ENCODE measurements at regions not wholly inside any gene's neighbourhood (a gene's known extent, or its start where the extent isn't known, plus 50 kb on each side); places are given as distances from the start of the nearest gene placed in this dataset.
"Not testable (repeated sequence)": the region's sequence is repeated elsewhere in the genome, so short reads cannot be mapped to it uniquely, and the experiment has no call there.

GRCh38 chr2:239820836-239821693, 204.1 kb downstream of the NDUFA10 start:
- DNase-seq (ENCODE audit: extremely low read depth in 1 of 2, low read depth in 1 of 2) = no peak

GRCh38 chr2:239819974-239820555, 205.1 kb downstream of the NDUFA10 start:
- DNase-seq (ENCODE audit: extremely low read depth in 1 of 2, low read depth in 1 of 2) = no peak

- DNase-seq (ENCODE audit: extremely low read depth in 1 of 2, low read depth in 1 of 2) = no peak
These were observed 205.8 kb downstream of the NDUFA10 start for GRCh38 chr2:239819091-239819973.

- DNase-seq (ENCODE audit: extremely low read depth in 1 of 2, low read depth in 1 of 2) = no peak
These were observed 206.6 kb downstream of the NDUFA10 start for GRCh38 chr2:239818531-239819011.

- DNase-seq (ENCODE audit: extremely low read depth in 1 of 2, low read depth in 1 of 2) = no peak
These were observed 207.1 kb downstream of the NDUFA10 start for GRCh38 chr2:239818086-239818485.

GRCh38 chr2:239817468-239818031, 207.6 kb downstream of the NDUFA10 start:
- DNase-seq (ENCODE audit: extremely low read depth in 1 of 2, low read depth in 1 of 2) = not testable (repeated sequence)

- no peak for DNase-seq (ENCODE audit: extremely low read depth in 1 of 2, low read depth in 1 of 2)
These were observed 208.3 kb downstream of the NDUFA10 start for GRCh38 chr2:239816576-239817467.

GRCh38 chr2:239815671-239816070, 209.5 kb downstream of the NDUFA10 start:
- no peak for DNase-seq (ENCODE audit: extremely low read depth in 1 of 2, low read depth in 1 of 2)

GRCh38 chr2:239814861-239815601, 210.1 kb downstream of the NDUFA10 start:
- no peak for DNase-seq (ENCODE audit: extremely low read depth in 1 of 2, low read depth in 1 of 2)

- no peak for DNase-seq (ENCODE audit: extremely low read depth in 1 of 2, low read depth in 1 of 2)
These were observed 210.9 kb downstream of the NDUFA10 start for GRCh38 chr2:239814116-239814860.

- DNase-seq (ENCODE audit: extremely low read depth in 1 of 2, low read depth in 1 of 2) = no peak
These were observed 211.7 kb downstream of the NDUFA10 start for GRCh38 chr2:239813261-239814115.

- no peak for DNase-seq (ENCODE audit: extremely low read depth in 1 of 2, low read depth in 1 of 2)
These were observed 213.2 kb downstream of the NDUFA10 start for GRCh38 chr2:239811806-239812560.

GRCh38 chr2:239811111-239811781, 213.9 kb downstream of the NDUFA10 start:
- no peak for DNase-seq (ENCODE audit: extremely low read depth in 1 of 2, low read depth in 1 of 2)

- DNase-seq (ENCODE audit: extremely low read depth in 1 of 2, low read depth in 1 of 2) = no peak
These were observed 215.8 kb downstream of the NDUFA10 start for GRCh38 chr2:239809391-239809790.

GRCh38 chr2:239807568-239807967, 217.6 kb downstream of the NDUFA10 start:
- DNase-seq (ENCODE audit: extremely low read depth in 1 of 2, low read depth in 1 of 2) = no peak

GRCh38 chr2:239806758-239807434, 218.2 kb downstream of the NDUFA10 start:
- DNase-seq (ENCODE audit: extremely low read depth in 1 of 2, low read depth in 1 of 2) = no peak

All from activated CD8-positive, alpha-beta memory T cell treated with anti-CD3 and anti-CD28 coated beads for 1 hour (primary cell).